Adrenal gland (tissue), 9 donors: ENCODE measurements at regions not wholly inside any gene's neighbourhood (a gene's known extent, or its start where the extent isn't known, plus 50 kb on each side); places are given as distances from the start of the nearest gene placed in this dataset.

ENCODE experiments used
- DNase-seq, 7 donors: peaks; one replicate each; pipeline ENCODE4 v3.0.0-alpha.2; 2019 to 2020
- H3K27ac ChIP-seq, 5 donors: fragments of 200-600 bp; sonication (generic) in 4 of 5; 1 replicate in 3 of 5; 2 replicates in 2 of 5; pipeline versions ENCODE4 v1.5.1 to v1.8.0; 2016 to 2020; ENCODE audit warnings: mild to moderate bottlenecking in 1 of 5
- H3K27me3 ChIP-seq: fragments of 200-600 bp; 2 replicates; pipeline ENCODE4 v1.8.0; 2021
- H3K36me3 ChIP-seq, 2 donors: fragments of 200-600 bp; replicated peaks in 1 of 2; 1 replicate in 1 of 2; 2 replicates in 1 of 2; pipeline versions ENCODE4 v1.5.1 to v1.8.0; 2018 to 2022
- H3K4me1 ChIP-seq, 2 donors: fragments of 200-600 bp; replicated peaks in 1 of 2; 1 replicate in 1 of 2; 2 replicates in 1 of 2; pipeline versions ENCODE4 v1.5.1 to v1.8.0; 2018 to 2021
- H3K4me3 ChIP-seq, 4 donors: fragments of 200-600 bp; sonication (generic) in 3 of 4; one replicate each; pipeline ENCODE4 v1.5.1; 2016 to 2018
- H3K9me3 ChIP-seq, 3 donors: fragments of 200-600 bp; sonication (generic) in 1 of 3; replicated peaks in 1 of 3; 1 replicate in 2 of 3; 2 replicates in 1 of 3; pipeline versions ENCODE4 v1.5.1 to v1.8.0; 2016 to 2021
- CTCF ChIP-seq, 6 experiments: fragments of 450-650 bp in 4 of 6; fragments of 200-600 bp in 2 of 6; sonication (generic) in 1 of 6; IDR thresholded peaks; 1 replicate in 5 of 6; 2 replicates in 1 of 6; pipeline versions ENCODE4 v1.5.1 to v1.8.0; 2016 to 2021; ENCODE audit warnings: antibody characterized with exemption in 6 of 6, mild to moderate bottlenecking in 2 of 6, moderate library complexity in 1 of 6
- POLR2A ChIP-seq, 2 donors: fragments of 450-650 bp; IDR thresholded peaks; one replicate each; pipeline ENCODE4 v1.6.1; 2017; ENCODE audit warnings: antibody characterized with exemption in 2 of 2, mild to moderate bottlenecking in 2 of 2, moderate library complexity in 1 of 2
- WGBS, 4 donors: extraction: QIAGEN DNeasy Blood & Tissue Kit in 2 of 4; methylation state at CpG; one replicate each; pipeline versions ENCODE4 v1.1.5 to v1.1.7; 2013 to 2017; 5-methylcytosine and 5-hydroxymethylcytosine counted together
- intact Hi-C, 2 donors: fragments of 100-400 bp; cut with DNase I; formaldehyde crosslinking; loops; one replicate each; pipeline versions ENCODE4 v1.14.1 to v1.15.0; 2022 to 2023
- donor health status: healthy with polysubstance abuse.
- donor health status: Bipolar disorder and iron deficiency.
- donor health status: DM: yes; HTN: yes; CAD: no.
- donor health status: DM: no; HTN: no; CAD: no.
- donor health status: DM: no; HTN: no; CAD: no.

- TF ChIP-seq POLR2A (IDR thresholded peaks at IDR 0.05) (no peak), CTCF (IDR thresholded peaks at IDR 0.05) (no peak)
- WGBS, 4 donors, result 50 to 65% (median 53%) methylated on average over 2 of the region's 2 CpGs
- intact Hi-C loops, result no loop called here
- H3K9me3 ChIP-seq, result no peaks in the 10 kb centered on the region
- no peak overlapping the region for H3K4me3 ChIP-seq
- H3K27me3 ChIP-seq, result no peaks in the 10 kb centered on the region
- no peaks in the 10 kb centered on the region for H3K4me1 ChIP-seq
- no peak overlapping the region for H3K27ac ChIP-seq
- no peak for DNase-seq
- no peaks in the 10 kb centered on the region for H3K36me3 ChIP-seq
These were observed 246.1 kb upstream of the MIR17HG start for GRCh38 chr13:91101381-91101780.

GRCh38 chr13:91105270-91105669, 242.2 kb upstream of the MIR17HG start:
- intact Hi-C loops, result no loop called here
- no peak overlapping the region for H3K4me3 ChIP-seq
- H3K36me3 ChIP-seq, result no peaks in the 10 kb centered on the region
- 70 to 79% (median 75%) methylated on average over 3 of the region's 3 CpGs for WGBS, 4 donors
- H3K27me3 ChIP-seq, result no peaks in the 10 kb centered on the region
- H3K4me1 ChIP-seq, result no peaks in the 10 kb centered on the region
- H3K27ac ChIP-seq, result no peak overlapping the region
- H3K9me3 ChIP-seq, result no peaks in the 10 kb centered on the region
- TF ChIP-seq CTCF (IDR thresholded peaks at IDR 0.05) (no peak), POLR2A (IDR thresholded peaks at IDR 0.05) (no peak)
- no peak for DNase-seq

GRCh38 chr13:91106565-91106964, 240.9 kb upstream of the MIR17HG start:
- 68 to 88% (median 78%) methylated on average over 2 of the region's 2 CpGs for WGBS, 4 donors
- Histone ChIP-seq H3K9me3 (no peaks in the 10 kb centered on the region), H3K27me3 (no peaks in the 10 kb centered on the region), H3K4me1 (no peaks in the 10 kb centered on the region), H3K4me3 (no peak overlapping the region), H3K27ac (no peak overlapping the region), H3K36me3 (no peaks in the 10 kb centered on the region)
- intact Hi-C loops, result no loop called here
- no peak for DNase-seq
- TF ChIP-seq CTCF (IDR thresholded peaks at IDR 0.05), result no peak
- TF ChIP-seq POLR2A (IDR thresholded peaks at IDR 0.05), result no peak

GRCh38 chr13:91108315-91108714, 239.2 kb upstream of the MIR17HG start:
- no peaks in the 10 kb centered on the region for H3K36me3 ChIP-seq
- DNase-seq, result no peak
- H3K4me1 ChIP-seq, result no peaks in the 10 kb centered on the region
- no peak overlapping the region for H3K27ac ChIP-seq
- WGBS, 4 donors, result 78 to 90% (median 86%) methylated on average over 1 of the region's 1 CpG
- no peaks in the 10 kb centered on the region for H3K27me3 ChIP-seq
- H3K4me3 ChIP-seq, result no peak overlapping the region
- no peak for TF ChIP-seq CTCF (IDR thresholded peaks at IDR 0.05)
- TF ChIP-seq POLR2A (IDR thresholded peaks at IDR 0.05), result no peak
- intact Hi-C loops, result no loop called here
- H3K9me3 ChIP-seq, result no peaks in the 10 kb centered on the region
